GM19238 (cell line): ENCODE measurements at regions not wholly inside any gene's neighbourhood (a gene's known extent, or its start where the extent isn't known, plus 50 kb on each side); places are given as distances from the start of the nearest gene placed in this dataset.
A peak's percentile ranks its signal among the peaks of the same experiment; 100 is the strongest.
"Not testable (repeated sequence)": the region's sequence is repeated elsewhere in the genome, so short reads cannot be mapped to it uniquely, and the experiment has no call there.

Experiments
- DNase-seq: peaks from one replicate; pipeline ENCODE4 v3.0.0; 2011; ENCODE audit warnings: low spot score; ENCODE audit not compliant: insufficient read length

GRCh38 chr5:158074597-158074991, 215.6 kb upstream of the CLINT1 start:
- no peak for DNase-seq

- no peak for DNase-seq
Observed at GRCh38 chr5:158070859-158071258, 211.9 kb upstream of the CLINT1 start.

DNA sequence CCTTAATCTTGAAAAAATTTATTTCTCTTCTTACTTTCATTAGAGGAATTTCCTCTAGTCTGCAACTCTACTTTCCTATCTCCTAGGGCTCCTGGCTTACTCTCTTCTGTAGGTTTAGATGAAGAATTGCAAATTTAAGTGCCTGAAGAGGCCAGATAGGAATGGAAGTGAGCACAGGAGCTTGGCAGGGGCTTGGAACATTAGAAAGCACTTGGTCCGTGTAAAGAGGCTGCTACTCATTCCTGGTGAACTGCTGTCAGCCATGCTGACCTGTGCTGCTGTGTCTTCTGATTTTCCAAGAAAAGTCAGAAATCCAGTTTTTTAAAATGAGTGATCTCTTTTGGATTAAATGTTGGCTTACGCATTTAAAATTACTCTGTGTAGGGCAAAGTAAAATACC, 210.9 kb upstream of the CLINT1 start:
- DNase-seq, result no peak

DNA sequence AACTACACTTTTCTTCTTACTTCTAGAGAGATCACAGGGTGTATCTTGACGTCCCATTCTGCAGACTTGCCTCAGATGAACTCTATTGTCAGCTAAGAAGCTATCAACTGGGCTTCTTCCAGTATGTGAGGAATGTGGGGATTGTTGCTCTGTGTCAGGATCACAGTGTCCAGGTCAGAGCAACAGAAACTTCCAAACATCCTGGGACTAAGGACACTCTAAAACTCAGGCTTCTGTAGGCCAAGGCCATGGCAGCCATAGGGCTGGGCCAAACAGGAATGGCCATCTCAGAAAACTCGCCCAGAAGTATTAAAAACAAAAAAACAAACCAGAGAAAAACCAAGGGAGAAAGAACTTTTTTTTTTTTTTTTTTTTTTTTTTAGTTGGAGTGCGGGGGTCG, 210.0 kb upstream of the CLINT1 start:
- no peak for DNase-seq

DNA sequence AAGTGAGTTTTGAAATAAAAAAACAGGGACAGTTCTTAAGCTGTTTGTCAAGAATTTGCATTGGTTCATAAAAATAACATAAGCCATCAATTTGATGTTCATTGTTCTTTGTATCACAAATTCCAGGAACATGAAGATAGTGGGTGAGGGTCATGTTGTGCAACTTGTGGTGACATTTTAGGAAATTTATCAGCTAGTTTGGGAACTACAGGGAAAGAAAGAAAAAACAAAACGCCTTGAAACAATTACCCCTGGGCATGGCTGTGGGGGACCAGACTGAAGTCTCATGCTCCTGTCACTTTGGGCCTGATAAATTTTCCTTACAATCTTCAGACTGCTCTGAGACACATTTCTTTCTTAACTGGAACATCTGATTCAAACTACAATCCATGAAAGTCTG, 207.1 kb upstream of the CLINT1 start:
- DNase-seq, result no peak

- DNase-seq, result no peak
Observed at GRCh38 chr5:158064334-158065123, 205.6 kb upstream of the CLINT1 start.

DNA sequence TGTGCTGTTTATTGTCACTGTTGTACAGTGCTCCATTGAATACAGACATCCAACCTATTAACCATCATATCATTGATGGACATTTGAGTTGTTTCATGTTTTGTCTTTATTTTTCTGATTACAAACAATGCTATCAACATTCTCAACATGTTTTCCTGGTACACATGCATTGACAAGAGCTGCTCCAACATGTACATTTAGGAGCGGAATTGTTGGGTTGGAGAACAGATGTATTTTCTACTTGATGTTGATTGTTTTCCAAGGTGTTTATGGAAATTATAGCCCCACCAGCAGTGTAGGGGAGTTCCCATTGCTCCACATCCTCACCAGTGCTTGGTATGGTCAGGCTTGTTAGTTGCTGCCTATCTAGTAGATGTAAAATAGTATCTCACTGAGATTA, 204.1 kb upstream of the CLINT1 start:
- DNase-seq, result no peak

GRCh38 chr5:158061451-158061850, 202.5 kb upstream of the CLINT1 start:
- DNase-seq, result no peak

- DNase-seq, result no peak
Observed at GRCh38 chr5:158060212-158060611, 201.3 kb upstream of the CLINT1 start.

DNA sequence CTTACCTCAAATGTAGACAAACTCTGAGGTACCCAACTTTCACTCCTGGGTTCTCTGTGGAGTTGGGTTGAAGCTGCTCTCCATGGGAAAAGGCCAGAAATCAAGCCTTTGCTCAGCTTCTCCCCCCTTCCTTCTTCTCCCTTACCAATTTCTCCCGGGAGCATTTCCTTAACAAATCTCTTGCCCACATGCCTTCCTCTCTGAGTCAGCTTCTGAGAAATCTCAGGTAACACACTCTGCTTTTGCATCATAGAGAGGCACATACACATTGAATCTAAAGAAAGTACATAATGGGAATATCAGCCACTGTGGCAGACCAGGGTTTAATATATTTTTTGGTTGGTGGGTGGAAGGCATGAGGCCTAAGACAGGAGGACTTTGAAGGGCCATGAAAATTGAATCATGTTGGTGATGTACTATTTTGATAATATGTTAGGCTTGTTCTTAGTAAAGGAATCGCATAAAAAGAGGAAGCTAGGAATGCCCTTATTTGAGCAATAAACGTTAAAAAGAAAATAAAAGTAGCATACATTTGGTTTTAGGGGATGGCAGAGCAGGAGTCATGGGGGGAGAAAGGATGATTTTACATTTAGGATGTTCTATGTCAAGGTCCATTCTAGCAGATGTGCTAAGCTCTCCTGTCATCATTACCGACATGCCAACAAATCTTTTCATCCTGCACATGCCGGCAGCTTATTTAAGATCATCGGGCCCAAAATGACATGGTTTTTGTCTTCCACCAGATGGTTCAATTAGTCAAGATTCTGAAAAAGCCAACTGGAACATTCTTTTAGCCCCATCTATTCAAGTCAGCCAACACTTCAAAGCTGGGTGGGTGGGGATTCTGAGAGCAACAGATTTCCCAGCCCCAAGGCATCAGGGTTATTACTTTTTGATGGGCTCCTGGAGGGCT, 199.5 kb upstream of the CLINT1 start:
- no peak for DNase-seq

- DNase-seq, result no peak
Observed at GRCh38 chr5:158056130-158056825, 197.3 kb upstream of the CLINT1 start.

DNA sequence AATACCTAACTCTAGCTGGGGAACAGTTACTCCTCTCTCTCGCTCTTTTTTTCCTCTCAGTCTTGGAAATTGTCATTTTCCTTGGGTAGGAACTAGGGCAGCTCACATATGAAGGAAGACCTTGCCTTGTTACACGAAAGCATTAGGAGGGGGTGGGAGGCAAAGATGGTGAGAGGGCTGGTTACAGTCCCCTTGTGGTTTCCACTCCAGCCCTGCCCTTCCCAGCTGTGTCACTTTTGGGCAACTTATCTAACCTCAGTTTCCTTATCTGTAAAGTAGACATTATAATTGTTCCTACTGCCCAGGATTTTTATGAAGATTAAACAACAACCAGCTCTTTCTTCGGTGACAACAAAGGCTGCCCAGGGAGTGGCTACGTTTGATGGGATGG, 196.2 kb upstream of the CLINT1 start:
- DNase-seq, result no peak

- no peak for DNase-seq
Observed at GRCh38 chr5:158054223-158055110, 195.5 kb upstream of the CLINT1 start.

- no peak for DNase-seq
Observed at GRCh38 chr5:158051036-158051435, 192.1 kb upstream of the CLINT1 start.

- no peak for DNase-seq
Observed at GRCh38 chr5:158050421-158050820, 191.5 kb upstream of the CLINT1 start.

DNA sequence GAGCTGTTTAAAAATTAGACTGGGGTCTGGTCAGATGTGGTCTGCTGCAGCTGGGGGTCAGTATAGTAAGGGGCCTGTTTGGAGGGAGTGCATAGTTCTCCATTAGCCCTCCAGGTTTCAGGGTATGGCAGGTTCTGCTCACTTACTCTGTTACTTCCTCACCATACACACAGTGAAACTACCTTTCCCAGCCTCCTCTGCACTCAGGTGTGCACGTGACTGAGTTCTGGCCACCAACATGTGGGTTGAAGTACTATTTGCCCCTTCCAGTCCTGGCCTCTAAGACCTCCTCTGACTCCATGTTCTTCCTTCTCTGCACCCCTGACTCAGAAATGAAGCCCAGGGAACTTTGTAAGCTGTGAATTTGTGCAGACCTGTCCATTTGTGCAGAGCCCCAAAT, 190.5 kb upstream of the CLINT1 start:
- DNase-seq, result no peak

DNA sequence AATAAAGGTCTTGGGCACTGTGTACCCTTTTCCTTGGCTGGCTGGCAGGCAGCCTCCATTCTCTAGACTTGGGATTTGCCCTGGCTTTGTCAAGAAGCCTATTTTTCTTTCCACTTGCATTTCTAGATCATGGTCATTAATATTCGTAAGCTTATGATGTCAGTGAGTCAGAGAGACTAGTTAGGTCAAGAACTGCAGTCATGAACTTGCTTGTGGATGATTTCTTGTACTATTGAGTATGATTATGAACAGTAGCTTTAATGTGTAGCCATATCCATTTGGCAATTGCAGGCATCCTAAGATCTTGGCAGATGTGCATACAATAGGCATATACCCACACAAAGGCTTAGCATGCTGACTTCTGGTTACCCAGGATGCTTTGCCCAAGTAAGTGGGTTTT, 186.8 kb upstream of the CLINT1 start:
- DNase-seq, result no peak

- peak; percentile 4 for DNase-seq
Observed at GRCh38 chr5:158039911-158040347, 181.0 kb upstream of the CLINT1 start.

- no peak for DNase-seq
Observed at GRCh38 chr5:158039441-158039840, 180.5 kb upstream of the CLINT1 start.

- not testable (repeated sequence) for DNase-seq
Observed at GRCh38 chr5:158036983-158037595, 178.1 kb upstream of the CLINT1 start.
